HUDEP-2 (cell line): ENCODE measurements at regions not wholly inside any gene's neighbourhood (a gene's known extent, or its start where the extent isn't known, plus 50 kb on each side); places are given as distances from the start of the nearest gene placed in this dataset.

Experiments used
- DNase-seq, 76 experiments: peaks; one replicate each; lab custom pipeline; 2025; ENCODE audit not compliant: unreplicated experiment in 76 of 76; lab: John Stamatoyannopoulos, UW

GRCh38 chr1:59045137-59045536 lies 251.8 kb upstream of the FGGY start:
- no peak for DNase-seq

- DNase-seq: no peak
These were observed 251.3 kb upstream of the FGGY start for GRCh38 chr1:59045636-59046035.

DNA sequence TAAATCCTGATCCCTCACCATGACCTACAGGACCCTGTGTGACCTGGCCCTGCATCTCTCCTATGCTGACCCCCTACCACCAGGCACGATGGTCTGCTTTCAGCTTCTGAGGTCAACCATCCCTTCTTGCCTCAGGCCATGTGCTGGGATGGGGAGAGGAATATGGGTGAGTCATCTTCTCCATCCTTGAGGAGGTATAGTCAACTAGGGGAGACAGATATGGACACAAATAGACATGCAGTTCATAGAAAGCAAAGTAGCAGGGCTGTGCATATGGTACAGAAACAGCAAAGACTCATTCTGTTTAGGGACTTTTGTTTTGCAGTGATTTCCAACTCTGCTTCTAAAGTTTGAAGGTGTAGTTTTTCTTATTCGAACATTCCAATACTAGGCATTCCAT lies 250.8 kb upstream of the FGGY start:
- no peak for DNase-seq

- DNase-seq: no peak
These were observed 250.2 kb upstream of the FGGY start for GRCh38 chr1:59046730-59047157.

DNA sequence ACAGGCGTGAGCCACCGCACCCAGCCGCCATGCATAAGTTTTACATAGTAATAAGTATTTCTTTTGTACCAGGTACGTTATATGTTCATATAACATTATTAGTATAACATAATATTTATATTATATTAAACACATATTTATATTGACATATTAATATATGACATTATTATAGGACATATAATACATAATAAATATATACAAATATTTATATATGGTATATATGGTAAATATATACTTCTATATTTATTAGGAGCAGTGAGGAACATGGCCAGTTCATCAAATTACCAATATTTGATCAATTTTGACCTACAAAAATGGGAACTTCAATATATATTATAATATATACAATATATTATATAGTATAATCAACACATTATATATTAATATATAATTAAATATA lies 245.9 kb upstream of the FGGY start:
- no peak for DNase-seq

DNA sequence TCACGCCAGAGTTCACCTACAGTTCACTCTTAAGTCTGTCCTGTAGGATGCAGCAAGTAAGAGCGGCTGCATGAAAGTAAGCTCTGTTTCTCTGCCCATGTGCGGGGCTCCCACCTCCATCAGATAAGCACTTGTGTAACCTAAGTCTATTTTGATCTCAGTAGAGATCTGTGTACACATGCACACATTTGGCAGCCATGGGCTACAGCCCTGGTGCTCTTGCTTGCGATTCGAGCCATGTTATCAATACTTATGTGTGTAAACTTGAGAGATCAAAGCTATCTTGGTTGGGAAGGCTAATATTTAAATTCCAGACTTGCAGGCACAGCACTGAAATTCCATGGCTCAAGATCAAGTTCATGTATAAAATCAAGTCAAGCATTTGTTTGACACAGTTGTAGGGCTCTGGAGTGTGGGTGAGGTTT lies 244.7 kb upstream of the FGGY start:
- no peak for DNase-seq

DNA sequence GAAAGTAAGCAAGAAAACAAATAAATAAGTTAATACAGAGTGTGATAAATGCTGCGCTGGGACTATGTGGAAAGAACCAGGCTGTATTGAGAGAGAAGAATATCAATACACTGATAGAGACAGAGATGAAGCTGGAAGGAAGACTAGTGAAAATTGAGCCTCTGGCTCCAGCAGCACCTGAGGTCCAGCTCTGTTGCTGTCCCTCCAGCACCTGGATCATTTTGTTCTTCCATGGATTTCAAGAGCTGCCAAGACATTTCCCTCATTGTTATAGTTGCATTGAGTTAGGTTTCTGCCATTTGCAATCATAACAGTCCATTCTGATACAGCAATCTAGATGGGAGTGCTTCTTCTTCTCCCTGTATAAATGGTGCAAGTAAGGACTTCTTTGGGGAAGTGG lies 242.7 kb upstream of the FGGY start:
- DNase-seq: no peak

DNA sequence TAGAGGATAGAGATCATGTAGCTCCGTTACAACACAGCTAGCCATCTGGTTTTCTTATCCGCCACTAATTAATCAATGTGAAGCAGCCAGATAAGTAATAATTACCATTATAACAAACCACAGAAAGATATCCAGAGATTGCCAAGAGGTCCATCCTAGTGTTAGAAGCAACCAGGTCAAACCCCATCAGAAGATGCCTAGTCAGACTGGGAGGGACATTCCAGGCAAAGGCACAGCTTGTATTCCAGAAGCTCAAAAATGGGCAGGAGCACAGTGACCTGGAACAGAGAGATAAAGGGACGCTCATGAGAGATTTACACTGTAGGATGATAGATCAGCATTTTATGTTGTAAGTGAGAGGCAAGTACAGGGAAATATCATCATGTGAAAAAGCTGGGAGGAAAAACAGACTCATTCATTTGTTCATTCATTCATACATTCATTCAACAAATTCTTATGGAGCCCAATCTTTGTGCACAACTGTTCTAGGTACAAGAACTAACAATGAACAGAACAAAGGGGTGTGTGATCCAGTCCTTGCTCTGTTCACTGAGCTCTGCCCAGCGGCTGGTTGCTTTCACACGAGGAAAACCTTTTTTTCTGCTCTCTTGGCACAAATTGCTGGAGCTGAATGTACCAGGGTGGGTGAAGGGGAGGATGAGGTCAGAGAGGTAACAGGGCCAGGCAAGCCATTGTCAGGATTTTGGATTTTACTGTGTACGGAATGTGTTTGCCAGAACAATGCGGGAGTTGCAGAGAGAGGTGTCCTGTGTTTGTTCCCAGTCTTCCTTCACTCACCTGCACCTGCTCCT lies 240.8 kb upstream of the FGGY start:
- no peak for DNase-seq

DNA sequence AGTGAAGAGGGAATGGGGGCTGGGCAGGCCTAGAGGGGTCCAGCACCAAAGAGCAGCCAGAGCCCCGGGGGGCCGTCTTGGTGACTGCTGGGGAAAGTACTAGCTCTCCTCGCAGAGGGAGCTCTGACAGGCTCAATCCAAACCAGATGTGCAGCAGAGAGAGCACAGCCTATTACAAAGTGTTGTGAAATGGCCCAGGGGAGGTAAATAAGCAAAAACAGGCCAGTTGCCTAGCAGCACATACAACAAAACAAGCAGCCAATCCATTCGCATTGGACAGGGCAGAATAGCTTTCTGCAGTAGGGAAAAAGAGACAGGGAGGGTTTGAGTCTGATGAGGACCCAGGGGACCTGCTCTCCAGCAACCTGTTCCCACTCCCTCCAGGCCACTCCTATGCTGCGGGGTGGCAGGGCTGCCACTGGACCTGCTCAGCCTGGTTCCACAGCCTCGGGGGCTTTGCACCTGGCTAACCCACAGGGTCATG lies 239.6 kb upstream of the FGGY start:
- no peak for DNase-seq

DNA sequence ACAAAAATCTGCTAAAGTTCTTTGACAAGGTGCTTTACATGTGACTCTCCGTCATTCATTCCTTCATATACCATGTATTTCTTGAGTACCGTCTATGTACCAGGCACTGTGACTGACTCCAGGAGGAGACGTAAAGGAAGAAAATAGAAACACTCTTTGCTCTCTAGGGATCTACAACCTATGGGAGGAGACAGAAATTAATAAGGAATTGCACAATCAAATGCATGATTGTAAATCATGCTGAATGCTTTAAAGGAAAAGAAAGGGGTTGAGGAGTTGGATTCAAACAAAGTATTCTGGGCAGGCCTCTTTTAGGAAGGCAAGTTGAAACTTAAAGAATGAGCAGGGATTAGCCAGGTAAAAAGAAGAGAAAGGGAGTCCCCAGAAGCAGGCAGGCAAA lies 239.1 kb upstream of the FGGY start:
- DNase-seq: no peak

- no peak for DNase-seq
These were observed 238.0 kb upstream of the FGGY start for GRCh38 chr1:59058665-59059439.

DNA sequence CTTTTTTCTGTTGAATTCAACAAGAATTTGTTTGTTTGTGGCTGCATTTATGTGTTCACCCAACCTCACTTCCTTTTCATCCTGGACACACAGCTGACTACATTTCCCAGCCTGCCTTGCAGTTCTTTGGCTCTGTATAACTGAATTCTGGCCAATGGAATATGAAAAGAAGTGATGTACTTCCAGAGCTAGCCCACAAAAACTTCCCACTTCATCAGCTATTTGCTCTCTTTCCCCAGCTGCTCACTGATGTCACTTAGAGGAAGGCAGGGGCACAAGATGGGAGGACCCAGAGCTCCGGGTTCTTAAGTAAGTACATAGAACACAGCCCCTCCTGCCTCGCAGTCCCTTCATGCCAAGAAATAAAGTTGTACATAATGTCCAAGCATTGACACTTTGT lies 235.0 kb upstream of the FGGY start:
- no peak for DNase-seq

GRCh38 chr1:59062743-59063142 lies 234.2 kb upstream of the FGGY start:
- peak in 30 of 76 experiments; percentile 1 to 64 (median 28) for DNase-seq

GRCh38 chr1:59063501-59063900 lies 233.4 kb upstream of the FGGY start:
- no peak for DNase-seq

DNA sequence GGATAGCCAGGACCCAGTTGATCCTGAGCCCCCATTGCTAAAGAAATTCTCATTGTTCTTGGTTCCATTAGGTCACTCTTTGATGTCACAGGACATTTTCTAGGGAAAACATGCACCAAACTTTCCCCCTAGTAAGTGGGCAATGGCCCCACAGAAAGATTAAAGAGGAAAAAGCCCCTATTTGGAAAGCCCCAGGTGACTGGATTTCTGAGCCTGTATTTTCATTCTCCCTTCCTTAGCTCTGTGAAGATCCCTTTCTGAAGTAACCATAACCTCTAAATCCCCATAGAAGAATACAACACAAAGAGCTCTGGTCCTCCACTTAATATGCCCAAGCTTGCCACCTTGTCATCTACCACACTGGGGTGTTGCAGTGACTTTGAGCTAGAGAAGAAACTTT lies 232.3 kb upstream of the FGGY start:
- DNase-seq: no peak

DNA sequence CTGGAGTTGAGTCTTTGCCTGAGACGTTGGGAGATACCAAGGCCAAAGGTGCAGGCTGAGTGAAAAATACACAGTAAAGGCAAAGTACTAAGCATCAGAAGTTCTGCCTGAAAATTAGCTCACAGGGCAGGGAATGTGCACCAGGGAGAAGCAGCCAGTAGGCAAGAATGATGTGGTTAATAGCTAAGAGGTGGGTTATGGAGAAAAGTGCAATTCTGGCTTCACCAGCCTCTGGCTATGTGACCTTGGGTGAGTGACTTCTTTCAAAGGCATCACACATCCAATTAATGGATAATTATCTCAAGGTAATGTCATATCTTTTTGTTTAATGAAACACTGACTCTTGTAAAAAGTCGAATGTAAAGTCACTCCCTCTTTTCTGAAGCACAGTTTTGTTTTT lies 230.7 kb upstream of the FGGY start:
- DNase-seq: no peak

DNA sequence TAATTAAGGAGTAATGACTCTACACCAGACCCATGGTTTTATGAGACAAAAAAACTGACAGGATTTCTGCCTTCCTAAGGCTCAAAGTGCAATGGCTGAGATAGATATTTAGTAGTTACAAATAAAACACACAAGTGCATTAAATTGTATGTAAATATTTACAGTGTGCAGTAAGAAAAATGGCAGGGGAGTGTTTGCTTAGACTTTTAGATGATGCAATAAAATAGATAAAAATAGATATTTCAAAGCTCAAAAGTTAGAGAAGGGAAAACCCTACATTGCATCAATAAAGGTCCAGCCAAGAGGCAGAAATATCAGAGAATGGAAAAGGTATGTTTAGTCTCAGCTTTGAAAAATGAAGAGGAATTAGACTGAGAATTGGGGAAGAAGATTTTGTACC lies 226.3 kb upstream of the FGGY start:
- DNase-seq: no peak

- DNase-seq: no peak
These were observed 225.6 kb upstream of the FGGY start for GRCh38 chr1:59071289-59071688.

DNA sequence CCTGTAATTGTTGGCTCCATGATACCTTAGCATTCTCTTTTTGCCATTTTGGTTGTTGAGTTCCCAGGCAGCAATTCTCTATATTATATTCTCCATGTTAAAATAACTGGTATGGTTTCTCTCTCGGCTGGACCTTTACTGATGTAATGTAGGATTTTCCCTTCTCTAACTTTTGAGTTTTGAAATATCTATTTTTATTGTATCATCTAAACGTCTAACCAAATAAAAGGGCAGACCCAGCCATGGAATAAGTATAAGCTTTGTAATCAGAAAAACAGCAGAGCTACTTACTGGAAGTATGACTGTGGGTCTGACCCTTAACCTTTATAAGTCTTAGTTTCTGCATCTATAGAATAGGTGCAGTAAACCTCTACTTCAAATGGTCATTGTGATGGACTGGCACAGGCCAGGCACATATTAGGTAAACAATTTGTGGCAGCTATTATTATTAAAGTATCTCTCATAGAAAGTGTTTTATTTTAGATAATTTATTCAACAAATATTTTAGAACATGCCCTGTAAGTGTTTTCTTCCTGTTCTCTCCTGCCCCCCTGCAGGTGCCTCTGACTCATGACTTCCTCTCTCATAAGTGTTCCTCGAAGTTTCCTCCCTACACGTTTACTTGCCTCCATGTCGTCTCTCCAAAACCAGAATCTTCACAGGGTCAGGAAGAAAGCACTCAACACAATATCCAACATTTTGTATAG lies 224.9 kb upstream of the FGGY start:
- DNase-seq: no peak

DNA sequence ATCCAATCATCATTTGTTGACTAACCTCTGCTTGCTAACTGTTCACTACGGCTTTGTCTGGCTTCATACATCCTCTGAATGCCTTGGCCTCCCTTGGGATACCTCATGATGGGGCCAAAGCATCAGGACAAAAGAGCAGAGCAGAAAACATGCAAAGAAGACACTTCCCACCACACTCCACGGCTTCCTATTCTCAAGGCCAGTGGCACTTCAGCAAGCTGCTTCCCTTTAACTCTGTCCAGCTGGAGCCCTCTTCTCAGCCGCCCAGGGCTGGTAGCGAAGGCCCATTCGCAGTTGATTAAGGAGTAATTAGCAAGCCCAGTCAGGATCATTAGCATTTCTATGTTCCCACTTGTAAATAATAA lies 224.3 kb upstream of the FGGY start:
- DNase-seq: no peak

- DNase-seq: no peak
These were observed 222.3 kb upstream of the FGGY start for GRCh38 chr1:59074598-59074997.
